ENCODE measurements at regions not wholly inside any gene's neighbourhood (a gene's known extent, or its start where the extent isn't known, plus 50 kb on each side); places are given as distances from the start of the nearest gene placed in this dataset.

DNA sequence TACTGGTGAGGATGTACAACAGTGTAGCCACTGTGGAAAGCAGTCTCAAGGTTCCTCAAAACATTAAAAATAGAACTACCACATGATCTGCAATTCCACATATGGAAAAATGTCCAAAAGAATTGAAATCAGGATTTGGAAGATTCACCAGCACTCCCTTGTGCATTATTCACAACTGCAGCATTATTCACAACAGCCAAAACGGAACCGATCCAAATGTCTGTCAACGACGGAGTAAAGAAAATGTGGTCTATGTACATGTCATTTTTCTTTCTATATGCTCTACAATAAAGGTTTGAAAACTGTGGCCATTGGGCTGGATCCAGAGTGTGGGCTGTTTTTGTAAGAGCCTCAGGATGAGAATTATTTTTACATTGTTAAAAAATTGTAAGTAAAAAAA is 1206.1 kb upstream of the CELF2 start:
- Histone ChIP-seq H3K4me3 (ENCODE audit: low read depth, low read length, poor library complexity, severe bottlenecking) (no peak overlapping the region), H3K27me3 (ENCODE audit: insufficient read depth, low read length) (no peaks in the 10 kb centered on the region), H3K9ac (ENCODE audit: low read length) (no peak overlapping the region), H3K79me2 (ENCODE audit: insufficient read depth, low read length) (no peaks in the 10 kb centered on the region), H3K27ac (ENCODE audit: low read depth, low read length, poor library complexity, severe bottlenecking) (no peak overlapping the region), H3F3A (ENCODE audit: insufficient read depth, low read length) (no peaks in the 10 kb centered on the region), H4K20me1 (ENCODE audit: insufficient read depth, low read length) (no peaks in the 10 kb centered on the region), H3K9me2 (ENCODE audit: low read depth, low read length) (no peaks in the 10 kb centered on the region), H3K4me1 (ENCODE audit: insufficient read depth, low read length, severe bottlenecking) (no peaks in the 10 kb centered on the region), H3K9me3 (ENCODE audit: low read length) (no peaks in the 10 kb centered on the region), H2AFZ (ENCODE audit: low read length) (no peak overlapping the region), H3K4me2 (ENCODE audit: low read length) (no peak overlapping the region), H3K36me3 (ENCODE audit: insufficient read depth, low read length) (no peaks in the 10 kb centered on the region)
- TF ChIP-seq EZH2 (IDR thresholded peaks at IDR 0.05; ENCODE audit: borderline replicate concordance, low read length) = no peak
- TF ChIP-seq, protein P1, sequence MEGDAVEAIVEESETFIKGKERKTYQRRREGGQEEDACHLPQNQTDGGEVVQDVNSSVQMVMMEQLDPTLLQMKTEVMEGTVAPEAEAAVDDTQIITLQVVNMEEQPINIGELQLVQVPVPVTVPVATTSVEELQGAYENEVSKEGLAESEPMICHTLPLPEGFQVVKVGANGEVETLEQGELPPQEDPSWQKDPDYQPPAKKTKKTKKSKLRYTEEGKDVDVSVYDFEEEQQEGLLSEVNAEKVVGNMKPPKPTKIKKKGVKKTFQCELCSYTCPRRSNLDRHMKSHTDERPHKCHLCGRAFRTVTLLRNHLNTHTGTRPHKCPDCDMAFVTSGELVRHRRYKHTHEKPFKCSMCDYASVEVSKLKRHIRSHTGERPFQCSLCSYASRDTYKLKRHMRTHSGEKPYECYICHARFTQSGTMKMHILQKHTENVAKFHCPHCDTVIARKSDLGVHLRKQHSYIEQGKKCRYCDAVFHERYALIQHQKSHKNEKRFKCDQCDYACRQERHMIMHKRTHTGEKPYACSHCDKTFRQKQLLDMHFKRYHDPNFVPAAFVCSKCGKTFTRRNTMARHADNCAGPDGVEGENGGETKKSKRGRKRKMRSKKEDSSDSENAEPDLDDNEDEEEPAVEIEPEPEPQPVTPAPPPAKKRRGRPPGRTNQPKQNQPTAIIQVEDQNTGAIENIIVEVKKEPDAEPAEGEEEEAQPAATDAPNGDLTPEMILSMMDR (IDR thresholded peaks at IDR 0.05; ENCODE audit: low read length) = no peak

DNA sequence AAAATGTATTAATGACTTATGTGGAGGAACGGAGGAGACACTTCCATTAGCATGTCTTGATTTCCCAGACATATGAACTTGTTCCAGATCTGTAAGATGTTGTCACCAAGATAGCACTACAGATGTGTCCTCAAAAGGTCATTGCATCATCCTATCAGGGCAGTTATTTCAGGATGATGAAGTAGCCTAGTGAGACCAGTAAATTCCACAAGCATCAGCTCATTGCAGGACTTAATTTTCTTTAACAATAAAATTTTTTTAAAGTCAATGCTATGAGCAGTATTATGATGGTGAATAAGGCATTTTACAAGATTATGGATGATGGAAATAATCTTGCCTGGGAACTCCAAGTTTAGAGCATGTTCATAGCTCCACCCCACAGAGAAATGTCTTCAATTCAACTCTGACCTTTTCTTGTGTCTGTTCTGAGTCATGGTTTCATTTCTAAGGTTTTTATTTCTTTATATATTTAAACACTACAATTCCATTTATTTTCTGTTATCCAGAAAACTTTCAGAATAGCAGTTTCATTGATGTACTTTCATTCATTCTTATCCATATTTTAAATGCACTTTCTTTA is 1203.3 kb upstream of the CELF2 start:
- Histone ChIP-seq H3K9me3 (ENCODE audit: low read length) (no peaks in the 10 kb centered on the region), H2AFZ (ENCODE audit: low read length) (no peak overlapping the region), H3K4me1 (ENCODE audit: insufficient read depth, low read length, severe bottlenecking) (no peaks in the 10 kb centered on the region), H3K27me3 (ENCODE audit: insufficient read depth, low read length) (no peaks in the 10 kb centered on the region), H3K9me2 (ENCODE audit: low read depth, low read length) (no peaks in the 10 kb centered on the region), H3K27ac (ENCODE audit: low read depth, low read length, poor library complexity, severe bottlenecking) (no peak overlapping the region), H3K4me2 (ENCODE audit: low read length) (no peak overlapping the region), H3K36me3 (ENCODE audit: insufficient read depth, low read length) (no peaks in the 10 kb centered on the region), H3K9ac (ENCODE audit: low read length) (no peak overlapping the region), H3K79me2 (ENCODE audit: insufficient read depth, low read length) (no peaks in the 10 kb centered on the region), H3F3A (ENCODE audit: insufficient read depth, low read length) (no peaks in the 10 kb centered on the region), H4K20me1 (ENCODE audit: insufficient read depth, low read length) (no peaks in the 10 kb centered on the region), H3K4me3 (ENCODE audit: low read depth, low read length, poor library complexity, severe bottlenecking) (no peak overlapping the region)
- TF ChIP-seq EZH2 (IDR thresholded peaks at IDR 0.05; ENCODE audit: borderline replicate concordance, low read length) = no peak
- TF ChIP-seq, protein P1 (IDR thresholded peaks at IDR 0.05; ENCODE audit: low read length) = no peak

DNA sequence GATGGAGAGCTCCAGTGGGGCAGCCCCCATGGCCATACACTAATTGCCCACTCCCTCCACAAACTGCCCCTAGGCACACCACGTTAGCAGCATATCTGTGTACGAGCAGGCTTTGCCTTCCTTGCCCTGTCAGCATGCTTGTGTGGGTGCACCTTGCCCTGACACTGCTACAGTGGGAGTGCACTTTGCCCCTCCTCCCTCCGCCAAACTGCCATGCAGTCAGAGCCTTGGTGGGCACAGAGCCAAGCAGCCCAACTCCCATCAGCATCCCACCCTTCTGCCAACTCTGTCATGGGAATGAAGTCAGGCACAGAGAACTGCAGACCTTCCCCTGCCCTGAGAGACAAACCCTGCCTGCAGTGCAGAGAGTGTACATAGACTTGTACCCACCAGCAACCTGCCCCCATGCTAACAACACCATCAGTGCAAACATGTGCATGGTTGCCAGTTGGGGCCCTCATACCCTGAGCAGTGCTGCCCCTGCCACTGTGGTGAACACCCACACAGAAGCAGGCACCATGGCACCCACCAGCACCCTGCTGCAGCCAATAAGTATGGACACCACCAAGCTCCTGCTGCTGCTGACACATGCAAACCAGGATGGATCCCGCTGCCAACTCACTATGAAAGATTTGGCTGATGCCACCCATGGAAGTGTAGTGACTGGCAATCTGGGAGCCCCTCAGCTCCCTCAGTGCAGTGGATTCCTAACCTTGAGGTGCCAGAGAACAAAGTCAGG is 1197.7 kb upstream of the CELF2 start:
- Histone ChIP-seq H3K27me3 (ENCODE audit: insufficient read depth, low read length) (no peaks in the 10 kb centered on the region), H3K79me2 (ENCODE audit: insufficient read depth, low read length) (no peaks in the 10 kb centered on the region), H4K20me1 (ENCODE audit: insufficient read depth, low read length) (no peaks in the 10 kb centered on the region), H3K9ac (ENCODE audit: low read length) (no peak overlapping the region), H3F3A (ENCODE audit: insufficient read depth, low read length) (no peaks in the 10 kb centered on the region), H3K9me3 (ENCODE audit: low read length) (no peaks in the 10 kb centered on the region), H2AFZ (ENCODE audit: low read length) (no peak overlapping the region), H3K4me2 (ENCODE audit: low read length) (no peak overlapping the region), H3K4me1 (ENCODE audit: insufficient read depth, low read length, severe bottlenecking) (no peaks in the 10 kb centered on the region), H3K36me3 (ENCODE audit: insufficient read depth, low read length) (no peaks in the 10 kb centered on the region), H3K9me2 (ENCODE audit: low read depth, low read length) (no peaks in the 10 kb centered on the region), H3K4me3 (ENCODE audit: low read depth, low read length, poor library complexity, severe bottlenecking) (no peak overlapping the region), H3K27ac (ENCODE audit: low read depth, low read length, poor library complexity, severe bottlenecking) (no peak overlapping the region)
- TF ChIP-seq EZH2 (IDR thresholded peaks at IDR 0.05; ENCODE audit: borderline replicate concordance, low read length) = no peak
- TF ChIP-seq, protein P1 (IDR thresholded peaks at IDR 0.05; ENCODE audit: low read length) = no peak
